ENCODE measurements at regions not wholly inside any gene's neighbourhood (a gene's known extent, or its start where the extent isn't known, plus 50 kb on each side); places are given as distances from the start of the nearest gene placed in this dataset.

GRCh38 chr3:159005137-159005536 lies 203.3 kb downstream of the MFSD1 start:
- intact Hi-C loops (cut with DNase I), result no loop called here
- Histone ChIP-seq H3K27ac (no peak overlapping the region), H3K9ac (ENCODE audit: low read depth in 2 of 2, low read length in 2 of 2) (no peak overlapping the region)

GRCh38 chr3:159007331-159007730 lies 205.5 kb downstream of the MFSD1 start:
- intact Hi-C loops (cut with DNase I), result no loop called here
- Histone ChIP-seq H3K36me3 (no peaks in the 10 kb centered on the region), H3K9me3 (no peaks in the 10 kb centered on the region), H3K4me3 (no peak overlapping the region), H3K9ac (ENCODE audit: low read depth in 2 of 2, low read length in 2 of 2) (no peak overlapping the region), H3K27ac (no peak overlapping the region), H3K4me1 (no peaks in the 10 kb centered on the region), H3K27me3 (no peaks in the 10 kb centered on the region)
- no peak for TF ChIP-seq CTCF (IDR thresholded peaks at IDR 0.05)
- no peak for DNase-seq

More at GRCh38 chr3:159005137-159005536, 203.3 kb downstream of the MFSD1 start:
- no peaks in the 10 kb centered on the region for H3K27me3 ChIP-seq
- H3K9me3 ChIP-seq, result no peaks in the 10 kb centered on the region
- no peak for DNase-seq
- H3K4me3 ChIP-seq, result no peak overlapping the region
- H3K36me3 ChIP-seq, result no peaks in the 10 kb centered on the region
- TF ChIP-seq CTCF (IDR thresholded peaks at IDR 0.05), result no peak
- no peaks in the 10 kb centered on the region for H3K4me1 ChIP-seq

- Histone ChIP-seq H3K36me3 (no peaks in the 10 kb centered on the region), H3K27me3 (no peaks in the 10 kb centered on the region), H3K9ac (ENCODE audit: low read depth in 2 of 2, low read length in 2 of 2) (no peak overlapping the region), H3K4me1 (no peaks in the 10 kb centered on the region), H3K27ac (no peak overlapping the region), H3K9me3 (no peaks in the 10 kb centered on the region), H3K4me3 (no peak overlapping the region)
- intact Hi-C loops (cut with DNase I), result no loop called here
- no peak for DNase-seq
- no peak for TF ChIP-seq CTCF (IDR thresholded peaks at IDR 0.05)
Measured at GRCh38 chr3:159008401-159008800, 206.5 kb downstream of the MFSD1 start.

DNA sequence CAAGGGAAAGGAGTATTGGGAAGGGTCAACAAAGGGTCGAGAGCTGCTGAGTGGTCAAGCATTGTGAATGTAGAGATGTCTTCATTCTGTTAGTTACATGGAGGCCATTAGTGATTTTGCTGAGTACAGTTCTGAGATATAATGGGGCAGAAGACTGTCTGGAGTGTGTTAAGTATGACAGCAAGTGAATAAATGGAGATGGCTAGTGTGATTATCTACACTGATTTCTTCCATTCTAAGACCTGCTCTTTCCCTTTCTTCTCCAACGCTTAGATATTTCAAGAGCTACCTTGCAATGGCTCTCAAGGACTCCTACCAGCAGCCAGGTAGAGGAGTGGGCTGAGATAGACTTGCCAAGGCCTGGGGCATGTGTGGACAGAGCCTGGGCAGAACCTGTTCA lies 216.5 kb downstream of the MFSD1 start:
- no peak overlapping the region for H3K27ac ChIP-seq
- no peak for DNase-seq
- intact Hi-C loops (cut with DNase I), result no loop called here

DNA sequence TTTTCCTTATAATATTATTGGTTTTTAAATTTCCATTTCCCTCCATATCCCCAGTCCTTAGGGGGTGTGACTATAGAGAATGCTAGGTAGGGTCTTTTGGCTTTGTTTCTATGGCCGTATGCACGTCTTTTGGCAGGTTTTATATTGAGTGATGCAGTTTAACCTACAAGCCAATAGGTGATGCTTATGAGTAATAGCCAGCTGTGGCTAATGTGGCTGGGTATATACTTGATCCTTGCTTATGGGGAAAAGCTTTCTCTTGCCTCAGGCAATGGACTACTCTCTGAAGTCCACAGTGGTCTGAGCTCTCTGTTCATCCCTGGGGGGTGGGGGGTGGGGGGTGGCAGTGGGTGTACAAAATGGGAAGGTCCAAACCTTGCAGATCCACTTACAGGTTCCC lies 223.9 kb downstream of the MFSD1 start:
- no peak for DNase-seq
- Histone ChIP-seq H3K27me3 (no peaks in the 10 kb centered on the region), H3K36me3 (no peaks in the 10 kb centered on the region), H3K4me1 (no peaks in the 10 kb centered on the region), H3K4me3 (no peak overlapping the region), H3K27ac (no peak overlapping the region), H3K9ac (ENCODE audit: low read depth in 2 of 2, low read length in 2 of 2) (no peak overlapping the region), H3K9me3 (no peaks in the 10 kb centered on the region)
- intact Hi-C loops (cut with DNase I), result no loop called here
- no peak for TF ChIP-seq CTCF (IDR thresholded peaks at IDR 0.05)

More for the DNA sequence above, 216.5 kb downstream of the MFSD1 start:
- H3K9me3 ChIP-seq, result no peaks in the 10 kb centered on the region
- H3K4me3 ChIP-seq, result no peak overlapping the region
- no peak for TF ChIP-seq CTCF (IDR thresholded peaks at IDR 0.05)
- no peak overlapping the region for H3K9ac ChIP-seq (ENCODE audit: low read depth in 2 of 2, low read length in 2 of 2)
- H3K36me3 ChIP-seq, result no peaks in the 10 kb centered on the region
- no peaks in the 10 kb centered on the region for H3K4me1 ChIP-seq
- no peaks in the 10 kb centered on the region for H3K27me3 ChIP-seq

GRCh38 chr3:159026510-159026909 lies 224.7 kb downstream of the MFSD1 start:
- no peak overlapping the region for H3K27ac ChIP-seq
- intact Hi-C loops (cut with DNase I), result no loop called here
- H3K36me3 ChIP-seq, result no peaks in the 10 kb centered on the region
- H3K9ac ChIP-seq (ENCODE audit: low read depth in 2 of 2, low read length in 2 of 2), result no peak overlapping the region
- no peak for DNase-seq
- TF ChIP-seq CTCF (IDR thresholded peaks at IDR 0.05), result no peak
- H3K4me3 ChIP-seq, result no peak overlapping the region
- no peaks in the 10 kb centered on the region for H3K9me3 ChIP-seq
- H3K27me3 ChIP-seq, result no peaks in the 10 kb centered on the region
- H3K4me1 ChIP-seq, result no peaks in the 10 kb centered on the region

Measured in colonic mucosa (tissue), 4 donors.